ENCODE measurements at regions not wholly inside any gene's neighbourhood (a gene's known extent, or its start where the extent isn't known, plus 50 kb on each side); places are given as distances from the start of the nearest gene placed in this dataset.

GRCh38 chr11:25702417-25702816 lies 629.5 kb upstream of the ANO3 start:
- TF ChIP-seq, protein P1, sequence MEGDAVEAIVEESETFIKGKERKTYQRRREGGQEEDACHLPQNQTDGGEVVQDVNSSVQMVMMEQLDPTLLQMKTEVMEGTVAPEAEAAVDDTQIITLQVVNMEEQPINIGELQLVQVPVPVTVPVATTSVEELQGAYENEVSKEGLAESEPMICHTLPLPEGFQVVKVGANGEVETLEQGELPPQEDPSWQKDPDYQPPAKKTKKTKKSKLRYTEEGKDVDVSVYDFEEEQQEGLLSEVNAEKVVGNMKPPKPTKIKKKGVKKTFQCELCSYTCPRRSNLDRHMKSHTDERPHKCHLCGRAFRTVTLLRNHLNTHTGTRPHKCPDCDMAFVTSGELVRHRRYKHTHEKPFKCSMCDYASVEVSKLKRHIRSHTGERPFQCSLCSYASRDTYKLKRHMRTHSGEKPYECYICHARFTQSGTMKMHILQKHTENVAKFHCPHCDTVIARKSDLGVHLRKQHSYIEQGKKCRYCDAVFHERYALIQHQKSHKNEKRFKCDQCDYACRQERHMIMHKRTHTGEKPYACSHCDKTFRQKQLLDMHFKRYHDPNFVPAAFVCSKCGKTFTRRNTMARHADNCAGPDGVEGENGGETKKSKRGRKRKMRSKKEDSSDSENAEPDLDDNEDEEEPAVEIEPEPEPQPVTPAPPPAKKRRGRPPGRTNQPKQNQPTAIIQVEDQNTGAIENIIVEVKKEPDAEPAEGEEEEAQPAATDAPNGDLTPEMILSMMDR (IDR thresholded peaks at IDR 0.05), result no peak
- no peak for TF ChIP-seq POLR2A (IDR thresholded peaks at IDR 0.05)
